NCI-H2196 (cell line): ENCODE measurements at regions not wholly inside any gene's neighbourhood (a gene's known extent, or its start where the extent isn't known, plus 50 kb on each side); places are given as distances from the start of the nearest gene placed in this dataset.

Experiments
- DNase-seq: peaks from one replicate; lab custom pipeline; 2025; ENCODE audit not compliant: unreplicated experiment; lab: John Stamatoyannopoulos, UW

GRCh38 chr5:106921567-106921966 lies 749.2 kb downstream of the EFNA5 start:
- no peak for DNase-seq

DNA sequence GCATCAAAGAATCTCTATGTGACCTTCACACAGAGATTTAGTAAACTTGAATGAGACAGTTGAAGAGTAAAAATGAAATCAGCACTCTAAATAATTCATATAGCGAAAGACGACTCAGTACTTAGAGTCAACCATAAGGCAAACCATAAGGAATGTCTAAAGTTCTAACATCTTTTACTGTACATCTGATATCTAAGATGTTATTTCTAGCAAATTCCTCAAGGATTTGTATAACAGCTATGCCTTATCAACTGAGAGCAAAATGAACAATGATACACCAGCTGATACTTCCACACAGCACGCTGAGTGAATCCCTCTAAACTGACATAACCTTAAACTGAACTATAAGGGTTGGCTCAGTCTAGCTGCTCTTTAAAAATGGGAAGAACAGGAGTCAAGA lies 760.3 kb downstream of the EFNA5 start:
- DNase-seq, result no peak

DNA sequence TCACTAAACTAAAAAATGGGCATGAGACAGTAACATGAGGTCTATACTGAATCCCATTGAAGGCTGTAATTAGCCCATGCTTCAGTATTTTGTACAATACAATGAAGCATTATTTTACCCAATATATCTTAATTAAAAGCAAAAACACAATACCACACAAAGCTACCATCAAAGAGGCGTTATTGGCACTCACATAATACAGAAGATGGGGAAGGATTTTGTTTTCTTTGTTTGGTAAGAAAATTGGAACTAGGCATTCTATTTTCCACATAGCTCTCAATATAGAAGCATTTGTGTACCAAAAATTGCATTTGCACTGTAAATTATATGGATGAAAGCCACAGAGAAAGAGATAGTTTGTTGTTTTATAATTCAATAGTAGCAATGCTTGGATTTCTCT lies 761.0 kb downstream of the EFNA5 start:
- no peak for DNase-seq

- no peak for DNase-seq
Observed at GRCh38 chr5:106907979-106908378, 762.8 kb downstream of the EFNA5 start.

DNA sequence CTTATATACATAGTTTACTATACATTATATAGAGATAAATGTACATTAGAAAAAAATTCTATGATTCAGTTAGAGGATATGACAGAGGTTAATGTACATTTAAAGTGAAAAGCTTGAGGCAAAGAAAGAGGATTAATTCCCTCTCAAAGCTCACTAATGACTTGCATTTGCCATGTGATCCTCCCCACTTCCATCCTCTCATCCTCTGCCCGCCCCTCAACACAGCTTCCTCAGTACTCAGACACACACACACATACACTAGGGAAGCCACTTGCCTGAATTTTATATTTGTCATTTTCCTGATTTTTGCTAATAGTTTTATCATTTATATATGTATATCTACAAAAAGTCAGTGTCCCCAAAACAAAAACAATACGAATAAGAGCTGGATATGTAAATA lies 764.5 kb downstream of the EFNA5 start:
- no peak for DNase-seq

- DNase-seq, result no peak
Observed at GRCh38 chr5:106894964-106895363, 775.8 kb downstream of the EFNA5 start.

- no peak for DNase-seq
Observed at GRCh38 chr5:106882035-106882434, 788.7 kb downstream of the EFNA5 start.

DNA sequence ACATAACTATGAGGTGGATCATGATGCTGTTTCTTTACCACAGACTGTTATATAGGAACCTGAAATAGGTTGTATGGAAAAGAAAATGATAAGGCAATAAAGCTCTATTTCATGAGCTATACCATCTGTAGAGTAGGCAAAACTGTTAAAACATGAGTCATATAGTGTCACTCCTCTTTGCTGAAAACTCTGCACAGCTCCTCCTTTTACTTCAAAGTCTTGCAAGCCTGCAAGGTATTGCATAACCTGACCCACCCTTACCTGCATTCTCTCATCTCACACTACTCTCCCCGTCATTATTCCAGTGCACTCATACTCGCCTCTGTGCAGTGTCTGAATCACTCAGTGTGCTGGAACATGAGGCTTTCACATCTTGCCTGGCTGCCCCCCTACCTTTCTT lies 790.1 kb downstream of the EFNA5 start:
- DNase-seq, result no peak

DNA sequence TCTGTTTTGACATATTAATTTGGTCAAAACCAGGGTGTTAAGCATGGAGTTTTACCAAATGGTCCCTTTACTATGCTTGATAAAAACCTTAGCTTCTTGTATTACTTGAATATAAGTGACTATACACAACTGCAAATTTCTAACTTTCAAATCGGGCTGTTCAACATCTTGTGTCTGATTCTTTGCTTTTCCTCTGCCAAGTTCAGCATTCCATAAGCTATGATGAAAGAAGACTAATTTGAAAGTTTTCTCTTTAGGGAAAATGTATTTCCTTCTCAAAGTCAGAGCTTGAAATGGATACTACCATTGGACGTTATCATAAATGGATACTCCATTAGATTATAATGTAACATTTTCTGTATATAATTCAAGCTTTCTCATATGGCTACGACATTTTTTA lies 792.9 kb downstream of the EFNA5 start:
- DNase-seq, result no peak

DNA sequence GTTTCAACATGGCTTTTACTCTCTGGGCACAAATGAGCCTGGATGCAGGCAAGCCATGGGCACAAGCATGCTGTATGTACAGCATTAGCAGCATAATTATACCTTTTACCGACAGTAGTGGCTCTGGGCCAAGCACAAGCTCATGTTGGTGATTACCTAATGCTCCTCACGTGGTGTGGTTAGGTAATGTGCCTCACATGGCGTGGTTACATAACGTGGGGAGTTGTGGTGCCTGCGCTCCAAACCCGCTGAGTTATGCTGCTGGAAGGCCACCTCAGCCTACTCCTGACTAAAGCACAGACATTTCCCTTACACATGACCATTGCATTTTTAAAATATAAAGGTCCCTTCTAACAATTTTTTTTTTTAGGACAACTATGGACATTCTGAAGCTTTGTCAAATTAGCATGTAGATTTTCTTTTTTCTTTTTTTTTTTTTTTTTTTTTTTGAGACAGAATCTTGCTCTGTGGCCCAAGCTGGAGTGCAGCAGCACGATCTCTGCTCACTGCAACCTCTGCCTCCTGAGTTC lies 794.0 kb downstream of the EFNA5 start:
- no peak for DNase-seq

GRCh38 chr5:106876298-106876622 lies 794.5 kb downstream of the EFNA5 start:
- DNase-seq, result no peak

DNA sequence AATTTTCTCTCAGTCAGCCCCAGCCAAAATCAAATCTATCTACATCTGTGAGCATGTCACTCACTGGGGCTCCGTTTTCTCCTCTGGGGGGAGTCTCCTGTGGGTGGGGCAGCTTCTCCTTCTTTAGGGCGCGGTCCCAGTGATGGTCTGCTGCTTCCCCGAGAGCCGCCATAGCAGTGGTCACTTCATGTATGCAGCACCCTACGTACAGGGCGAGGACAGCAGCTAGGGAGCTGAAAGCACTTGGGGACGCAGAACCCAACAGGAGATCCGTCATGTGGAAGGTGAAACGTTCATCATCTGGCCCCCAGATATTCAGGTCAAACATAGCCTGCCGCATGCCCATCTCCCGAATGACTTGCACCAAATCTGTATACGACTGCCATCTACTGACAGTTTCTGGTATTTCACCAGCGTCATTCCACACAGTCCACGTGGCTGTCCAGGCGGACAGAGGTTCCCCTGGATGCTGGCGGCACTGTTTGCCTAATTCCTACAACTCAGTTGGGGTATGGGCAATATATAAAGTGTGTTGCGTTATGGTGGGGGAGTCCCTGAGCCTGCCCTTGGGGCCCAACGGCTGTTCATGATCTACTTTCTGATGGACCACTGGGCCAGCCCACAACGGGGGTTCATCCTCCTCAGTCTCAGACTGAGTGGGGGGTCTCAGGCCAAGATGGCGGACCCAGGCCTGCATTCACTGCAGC lies 795.0 kb downstream of the EFNA5 start:
- DNase-seq, result peak; percentile 1

DNA sequence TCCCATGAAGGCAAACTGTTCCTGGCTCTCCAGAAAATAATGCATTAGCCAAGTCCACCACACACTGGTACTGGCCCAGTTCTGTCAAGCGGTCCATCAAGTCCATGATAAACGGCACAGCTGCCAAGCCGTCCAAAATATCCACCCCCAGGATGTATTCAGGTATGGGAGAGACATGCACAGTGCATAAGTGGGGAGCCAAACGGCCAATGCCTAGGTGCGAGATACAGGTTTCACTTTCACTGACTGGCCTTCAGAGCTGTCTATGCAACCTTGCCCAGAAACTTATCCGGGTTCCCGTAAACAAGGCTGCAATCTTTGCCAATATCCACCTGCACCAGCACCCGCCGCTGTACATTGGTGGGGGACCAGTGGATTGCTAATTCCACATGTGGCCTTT lies 795.8 kb downstream of the EFNA5 start:
- no peak for DNase-seq

GRCh38 chr5:106874531-106874930 lies 796.2 kb downstream of the EFNA5 start:
- DNase-seq, result no peak

DNA sequence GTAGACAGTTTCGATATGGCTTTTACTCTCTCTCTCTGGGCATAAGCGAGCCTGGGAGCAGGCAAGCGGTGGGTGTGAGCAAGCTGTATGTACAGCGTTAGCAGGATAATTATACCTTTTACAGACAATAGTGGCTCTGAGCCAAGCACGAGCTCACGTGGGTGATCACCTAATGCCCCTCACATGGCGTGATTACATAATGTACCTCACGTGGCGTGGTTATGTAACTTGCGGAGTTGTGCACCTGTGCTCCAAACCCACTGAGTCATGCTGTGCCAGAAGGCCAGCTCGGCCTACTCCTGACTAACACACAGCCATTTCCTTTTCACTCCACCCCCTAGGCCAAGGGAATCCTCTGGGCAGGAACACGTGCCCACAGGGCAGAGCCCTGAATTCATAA lies 797.2 kb downstream of the EFNA5 start:
- no peak for DNase-seq

- DNase-seq, result no peak
Observed at GRCh38 chr5:106865279-106865678, 805.5 kb downstream of the EFNA5 start.

DNA sequence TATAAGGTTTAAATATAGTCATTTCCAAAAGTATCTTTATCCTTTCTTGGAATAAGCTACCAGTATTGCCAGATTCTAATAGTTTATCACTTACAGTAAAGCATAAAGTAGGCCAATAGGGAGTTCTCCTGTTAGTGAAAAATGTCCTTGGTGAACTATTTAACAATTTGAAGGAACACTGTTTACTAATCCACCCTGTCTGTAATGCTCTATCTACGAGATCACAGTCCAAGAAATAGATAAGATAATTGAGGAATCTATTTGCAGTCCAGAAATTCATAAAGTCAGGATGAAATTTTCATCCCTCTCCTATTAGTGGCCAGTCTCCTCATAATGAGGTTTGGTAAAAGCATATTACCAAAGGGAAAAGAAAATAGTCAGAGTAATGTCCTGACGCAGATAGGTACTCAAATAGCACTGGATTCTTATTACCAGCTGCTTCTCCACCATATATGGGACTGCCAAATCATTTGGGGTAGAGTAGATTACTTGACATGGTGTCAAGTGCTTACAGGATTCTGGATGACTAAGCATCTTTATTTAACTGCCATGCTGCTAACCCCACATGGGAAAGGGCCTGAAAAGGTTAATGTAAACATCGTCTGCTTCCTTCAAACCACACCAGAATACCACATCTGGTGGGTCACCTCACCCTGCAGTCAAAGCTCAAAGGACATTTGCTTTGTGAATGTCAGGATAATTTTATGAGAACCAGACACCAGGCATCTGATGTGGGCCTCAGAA lies 808.1 kb downstream of the EFNA5 start:
- DNase-seq, result no peak

DNA sequence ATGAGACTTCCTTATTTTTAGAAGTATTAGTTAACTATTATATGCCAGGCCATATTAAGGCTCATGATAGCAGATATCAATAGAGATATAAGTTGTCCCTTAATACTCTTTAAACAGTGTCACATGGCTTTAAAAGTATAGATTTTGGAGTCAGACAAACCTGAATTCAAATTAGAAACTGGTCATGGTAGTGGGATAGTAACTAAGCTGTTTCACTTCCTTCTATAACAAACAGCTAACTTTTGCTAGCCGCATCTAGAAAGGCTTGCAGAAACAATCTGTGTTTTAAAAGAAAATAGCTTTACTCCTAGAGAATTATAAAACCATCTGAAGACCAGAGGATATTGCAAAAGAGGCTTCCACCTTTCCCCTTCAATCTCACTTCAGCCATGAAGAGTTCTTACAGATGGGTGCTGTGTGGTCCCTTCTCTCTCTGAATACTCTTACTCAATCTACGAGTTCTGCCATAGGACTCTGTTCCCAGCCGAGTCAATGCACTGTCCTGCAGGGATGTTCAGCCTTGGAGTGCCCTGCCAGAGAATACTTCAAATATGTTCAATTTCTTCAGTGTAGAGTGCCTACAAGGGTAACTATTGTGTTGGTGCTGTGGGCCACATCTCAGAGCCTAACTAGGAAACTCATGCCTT lies 810.2 kb downstream of the EFNA5 start:
- DNase-seq, result no peak

DNA sequence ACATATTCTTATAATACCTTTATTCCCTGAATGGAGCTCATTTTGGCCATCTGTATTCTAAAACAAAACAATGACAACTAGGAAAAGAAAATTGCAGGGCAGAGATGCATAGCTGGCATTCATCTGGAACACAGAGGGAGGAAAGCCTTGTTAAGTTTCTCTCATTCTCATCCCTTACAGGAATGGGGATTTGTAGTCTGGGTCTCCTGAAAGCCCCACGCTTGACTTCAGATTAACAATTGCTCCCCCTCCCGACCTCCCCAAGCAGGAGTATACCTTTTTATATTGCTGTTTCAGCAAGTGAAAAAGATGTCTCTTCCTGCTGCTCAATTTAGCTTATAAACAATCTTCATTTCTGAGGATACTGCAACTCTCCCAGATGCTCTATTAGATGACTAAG lies 812.1 kb downstream of the EFNA5 start:
- no peak for DNase-seq

DNA sequence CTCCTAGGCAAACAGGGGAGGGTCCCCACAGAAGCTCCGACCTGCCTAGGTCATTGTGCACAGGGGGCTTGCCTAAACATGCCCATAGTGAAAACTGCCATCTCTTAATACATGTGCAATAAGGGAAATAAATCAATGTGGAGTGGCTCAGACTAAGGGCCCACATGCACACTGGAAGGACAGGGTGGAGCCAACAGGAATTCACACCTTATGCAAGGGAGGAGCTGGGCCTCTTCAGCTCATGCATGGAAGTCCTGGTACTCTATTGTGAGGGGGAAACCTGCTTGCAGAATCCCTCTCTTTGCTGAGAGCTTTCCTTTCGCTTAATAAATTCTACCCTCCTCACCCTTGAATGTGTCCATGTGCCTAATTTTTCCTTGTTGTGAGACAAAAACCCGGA lies 815.8 kb downstream of the EFNA5 start:
- DNase-seq, result no peak

DNA sequence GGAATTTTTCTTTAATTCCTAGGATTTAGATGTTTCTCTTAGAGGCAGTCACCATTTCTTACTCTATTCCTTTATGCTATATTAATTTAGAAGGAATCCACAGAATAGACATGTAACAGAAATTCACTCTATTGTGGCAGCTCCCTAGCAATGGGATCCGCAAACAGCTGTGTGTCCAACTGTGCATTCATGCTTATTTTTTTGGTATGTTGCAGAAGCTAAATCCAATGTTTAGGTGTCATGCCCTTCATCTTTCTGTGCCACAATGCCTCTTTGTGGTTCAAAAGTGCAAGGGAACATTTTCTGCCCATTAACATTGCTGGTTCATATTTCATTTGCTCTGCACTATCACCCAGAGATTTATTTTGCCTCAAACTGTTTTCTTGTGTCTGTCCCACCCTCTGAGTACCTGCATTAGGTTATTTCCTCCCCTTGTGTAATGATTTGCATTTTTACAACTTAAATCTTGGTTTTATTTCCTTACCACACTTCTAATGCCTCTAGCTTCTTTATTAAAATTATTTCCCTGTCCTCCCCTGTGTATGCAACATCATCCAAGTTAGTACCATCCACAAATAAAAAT lies 816.5 kb downstream of the EFNA5 start:
- DNase-seq, result no peak

DNA sequence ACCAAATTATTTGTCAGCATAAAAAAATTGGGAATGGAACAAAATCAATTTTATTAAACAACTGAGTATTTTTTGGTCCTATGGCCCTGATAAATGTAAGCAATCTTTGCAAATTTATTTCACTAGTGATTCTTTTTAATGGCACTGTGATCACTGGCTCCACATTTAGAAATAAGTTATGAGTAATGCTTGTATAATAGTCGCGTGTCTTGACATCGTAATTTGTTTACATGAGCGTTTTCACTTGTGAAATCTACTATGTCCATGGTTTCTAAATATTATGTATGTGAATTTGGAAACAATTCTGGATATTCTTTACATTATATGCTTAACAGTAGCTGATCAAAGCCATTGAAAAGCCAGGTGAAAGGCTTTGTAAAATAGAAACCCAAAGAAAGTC lies 817.5 kb downstream of the EFNA5 start:
- DNase-seq, result no peak
